ENCODE measurements at regions not wholly inside any gene's neighbourhood (a gene's known extent, or its start where the extent isn't known, plus 50 kb on each side); places are given as distances from the start of the nearest gene placed in this dataset.
A peak's percentile ranks its signal among the peaks of the same experiment; 100 is the strongest.

DNA sequence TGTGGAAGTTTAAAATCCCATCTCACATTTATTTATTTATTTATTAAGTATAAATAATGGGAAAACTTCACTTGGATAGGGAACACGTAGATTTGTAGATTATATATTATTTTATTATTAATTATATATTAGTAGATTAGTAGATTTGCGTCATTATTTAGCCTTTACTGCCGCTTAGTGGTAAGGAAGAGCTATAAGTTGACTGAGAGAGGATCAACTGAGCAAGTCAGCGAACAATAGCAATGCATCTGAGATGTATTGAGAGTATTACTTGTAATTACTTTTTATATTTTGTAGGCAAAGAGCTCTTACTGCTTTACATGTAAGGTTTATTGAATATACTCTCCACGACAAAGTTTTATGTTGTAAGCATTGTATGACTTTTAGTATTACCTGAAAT is 244.5 kb upstream of the ANKRD30A start:
- no peaks in the 10 kb centered on the region for H3K4me1 ChIP-seq
- H3K27me3 ChIP-seq = no peaks in the 10 kb centered on the region
- no peak for DNase-seq
- no peaks in the 10 kb centered on the region for H3K9me3 ChIP-seq
- TF ChIP-seq, protein P1, sequence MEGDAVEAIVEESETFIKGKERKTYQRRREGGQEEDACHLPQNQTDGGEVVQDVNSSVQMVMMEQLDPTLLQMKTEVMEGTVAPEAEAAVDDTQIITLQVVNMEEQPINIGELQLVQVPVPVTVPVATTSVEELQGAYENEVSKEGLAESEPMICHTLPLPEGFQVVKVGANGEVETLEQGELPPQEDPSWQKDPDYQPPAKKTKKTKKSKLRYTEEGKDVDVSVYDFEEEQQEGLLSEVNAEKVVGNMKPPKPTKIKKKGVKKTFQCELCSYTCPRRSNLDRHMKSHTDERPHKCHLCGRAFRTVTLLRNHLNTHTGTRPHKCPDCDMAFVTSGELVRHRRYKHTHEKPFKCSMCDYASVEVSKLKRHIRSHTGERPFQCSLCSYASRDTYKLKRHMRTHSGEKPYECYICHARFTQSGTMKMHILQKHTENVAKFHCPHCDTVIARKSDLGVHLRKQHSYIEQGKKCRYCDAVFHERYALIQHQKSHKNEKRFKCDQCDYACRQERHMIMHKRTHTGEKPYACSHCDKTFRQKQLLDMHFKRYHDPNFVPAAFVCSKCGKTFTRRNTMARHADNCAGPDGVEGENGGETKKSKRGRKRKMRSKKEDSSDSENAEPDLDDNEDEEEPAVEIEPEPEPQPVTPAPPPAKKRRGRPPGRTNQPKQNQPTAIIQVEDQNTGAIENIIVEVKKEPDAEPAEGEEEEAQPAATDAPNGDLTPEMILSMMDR (IDR thresholded peaks at IDR 0.05) = peak in 3 of 4 experiments; percentile 44 to 49 (median 45)
- TF ChIP-seq EP300 (IDR thresholded peaks at IDR 0.05) = no peak
- H3K27ac ChIP-seq = no peak overlapping the region
- intact Hi-C loops (cut with DNase I) = no loop called here
- WGBS, 2 donors = 14 to 24% methylated on average over 5 of the region's 5 CpGs
- no peak overlapping the region for H3K4me3 ChIP-seq
- no peaks in the 10 kb centered on the region for H3K36me3 ChIP-seq

DNA sequence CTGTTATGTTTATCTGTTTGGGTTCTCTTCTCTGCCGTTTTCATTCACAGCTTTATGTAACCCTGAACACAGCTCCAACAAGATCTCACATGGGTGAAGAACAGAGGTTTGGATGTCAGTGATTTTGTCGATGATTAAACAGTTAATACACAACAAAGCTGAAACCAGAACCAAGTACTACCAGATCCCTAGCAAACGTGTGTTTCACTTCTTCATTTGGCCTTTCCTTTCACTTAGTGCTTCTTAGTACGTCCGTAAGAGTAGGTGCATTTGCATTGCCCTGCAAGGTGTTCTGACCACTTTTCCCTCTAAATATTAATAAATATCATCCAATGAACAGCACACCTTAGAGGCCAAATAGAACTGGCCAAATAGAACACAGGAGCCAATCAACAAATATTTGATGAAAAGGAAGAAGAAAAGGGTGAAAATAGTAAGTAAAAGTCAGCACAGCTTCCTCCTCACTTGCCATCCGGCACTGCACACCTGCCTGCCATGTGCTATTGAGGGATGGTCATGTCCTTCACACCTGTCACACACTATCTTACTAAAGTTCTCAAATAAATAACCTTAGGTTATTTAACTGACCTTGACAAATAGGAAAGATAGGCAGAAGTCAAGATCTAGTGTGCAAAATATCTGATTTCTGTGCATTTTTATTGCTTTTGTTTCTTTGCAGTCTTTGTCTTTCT is 252.6 kb upstream of the ANKRD30A start:
- TF ChIP-seq, protein P1 (IDR thresholded peaks at IDR 0.05) = no peak
- no peak for TF ChIP-seq POLR2AphosphoS5 (IDR thresholded peaks at IDR 0.05)
- no peak for TF ChIP-seq EP300 (IDR thresholded peaks at IDR 0.05)
- TF ChIP-seq POLR2A (IDR thresholded peaks at IDR 0.05) = no peak
- intact Hi-C loops (cut with DNase I) = no loop called here
- H3K36me3 ChIP-seq = no peaks in the 10 kb centered on the region
- no peaks in the 10 kb centered on the region for H3K27me3 ChIP-seq
- no peaks in the 10 kb centered on the region for H3K9me3 ChIP-seq
- WGBS, 2 donors = 68 to 70% methylated on average over 6 of the region's 6 CpGs
- DNase-seq = no peak
- H3K27ac ChIP-seq = no peak overlapping the region
- H3K4me1 ChIP-seq = no peaks in the 10 kb centered on the region
- no peak overlapping the region for H3K4me3 ChIP-seq

GRCh38 chr10:36840788-36841187 is 284.6 kb upstream of the ANKRD30A start:
- Histone ChIP-seq H3K4me1 (no peaks in the 10 kb centered on the region), H3K4me3 (no peak overlapping the region), H3K27ac (no peak overlapping the region), H3K27me3 (no peaks in the 10 kb centered on the region), H3K36me3 (no peaks in the 10 kb centered on the region), H3K9me3 (no peaks in the 10 kb centered on the region)
- intact Hi-C loops (cut with DNase I) = no loop called here
- DNase-seq = no peak
- TF ChIP-seq POLR2A (IDR thresholded peaks at IDR 0.05) (no peak), POLR2AphosphoS5 (IDR thresholded peaks at IDR 0.05) (no peak), EP300 (IDR thresholded peaks at IDR 0.05) (no peak)
- TF ChIP-seq, protein P1 (IDR thresholded peaks at IDR 0.05) = no peak
- WGBS, 2 donors = 77 to 85% methylated on average over 4 of the region's 4 CpGs

DNA sequence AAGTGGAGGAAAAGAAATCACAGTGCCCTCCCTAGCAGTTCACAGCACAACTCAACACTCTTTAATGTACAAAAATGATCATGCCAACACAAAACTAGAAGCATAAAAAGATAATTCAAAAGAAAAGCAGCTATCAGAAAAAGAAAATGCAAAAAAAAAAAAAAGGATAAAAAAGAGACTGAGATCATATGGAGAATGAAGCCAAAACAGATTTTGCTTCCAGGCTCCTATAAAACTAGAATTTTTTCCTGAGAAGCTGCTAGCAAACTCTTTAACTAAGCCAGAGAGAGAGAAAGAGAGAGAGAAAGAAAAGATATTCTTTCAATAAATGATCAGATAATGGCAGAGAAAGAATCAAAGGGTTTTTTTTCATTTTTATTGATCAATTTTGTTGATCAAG is 288.0 kb upstream of the ANKRD30A start:
- no peaks in the 10 kb centered on the region for H3K36me3 ChIP-seq
- intact Hi-C loops (cut with DNase I) = no loop called here
- DNase-seq = no peak
- no peaks in the 10 kb centered on the region for H3K4me1 ChIP-seq
- H3K27ac ChIP-seq = no peak overlapping the region
- no peaks in the 10 kb centered on the region for H3K9me3 ChIP-seq
- TF ChIP-seq POLR2AphosphoS5 (IDR thresholded peaks at IDR 0.05) (no peak), POLR2A (IDR thresholded peaks at IDR 0.05) (no peak), EP300 (IDR thresholded peaks at IDR 0.05) (no peak)
- TF ChIP-seq, protein P1 (IDR thresholded peaks at IDR 0.05) = no peak
- no peak overlapping the region for H3K4me3 ChIP-seq
- no peaks in the 10 kb centered on the region for H3K27me3 ChIP-seq

GRCh38 chr10:36819781-36820180 is 305.6 kb upstream of the ANKRD30A start:
- H3K9me3 ChIP-seq = peaks cover 0 to 3% (median 0%) of the 10 kb centered on the region in 4 donors
- 90 to 95% methylated on average over 20 of the region's 20 CpGs for WGBS, 2 donors
- H3K4me1 ChIP-seq = no peaks in the 10 kb centered on the region
- no peak overlapping the region for H3K27ac ChIP-seq
- H3K27me3 ChIP-seq = no peaks in the 10 kb centered on the region
- H3K4me3 ChIP-seq = no peak overlapping the region
- TF ChIP-seq, protein P1 (IDR thresholded peaks at IDR 0.05) = no peak
- no peak for TF ChIP-seq POLR2A (IDR thresholded peaks at IDR 0.05)
- no peak for TF ChIP-seq EP300 (IDR thresholded peaks at IDR 0.05)
- no peak for TF ChIP-seq POLR2AphosphoS5 (IDR thresholded peaks at IDR 0.05)
- no peak for DNase-seq
- intact Hi-C loops (cut with DNase I) = no loop called here
- H3K36me3 ChIP-seq = no peaks in the 10 kb centered on the region
